Liver (tissue), 8 donors: ENCODE measurements at regions not wholly inside any gene's neighbourhood (a gene's known extent, or its start where the extent isn't known, plus 50 kb on each side); places are given as distances from the start of the nearest gene placed in this dataset.

Experiments used
- DNase-seq: peaks from one replicate; pipeline ENCODE4 v3.0.0-alpha.2; 2017; ENCODE audit warnings: low spot score
- H3K27ac ChIP-seq, 2 donors: one replicate each; pipeline ENCODE4 v1.7.0; 2013; ENCODE audit warnings: inconsistent platforms in 2 of 2, low read length in 2 of 2, control low read depth in 1 of 2, low read depth in 1 of 2, mild to moderate bottlenecking in 1 of 2
- H3K27me3 ChIP-seq, 4 donors: one replicate each; pipeline versions ENCODE4 v1.6.1 to v1.7.0; 2013; ENCODE audit warnings: low read length in 3 of 4, inconsistent platforms in 1 of 4, mild to moderate bottlenecking in 1 of 4, moderate library complexity in 1 of 4; ENCODE audit not compliant: control insufficient read depth in 4 of 4, insufficient read depth in 4 of 4
- H3K36me3 ChIP-seq, 4 donors: one replicate each; pipeline versions ENCODE4 v1.6.1 to v1.7.0; 2013; ENCODE audit warnings: low read length in 3 of 4, mild to moderate bottlenecking in 3 of 4, low read depth in 1 of 4, moderate library complexity in 1 of 4; ENCODE audit not compliant: control insufficient read depth in 4 of 4, insufficient read depth in 3 of 4
- H3K4me1 ChIP-seq, 4 donors: one replicate each; pipeline versions ENCODE4 v1.6.1 to v1.7.0; 2013; ENCODE audit warnings: low read length in 3 of 4, mild to moderate bottlenecking in 3 of 4, moderate library complexity in 1 of 4; ENCODE audit not compliant: control insufficient read depth in 4 of 4, insufficient read depth in 4 of 4
- H3K4me3 ChIP-seq, 3 donors: one replicate each; pipeline versions ENCODE4 v1.6.1 to v1.7.0; 2013; ENCODE audit warnings: low read length in 3 of 3, control low read depth in 1 of 3, low read depth in 1 of 3, mild to moderate bottlenecking in 1 of 3
- H3K9ac ChIP-seq, 2 donors: one replicate each; pipeline ENCODE4 v1.7.0; 2013; ENCODE audit warnings: low read length in 2 of 2, mild to moderate bottlenecking in 2 of 2, moderate library complexity in 2 of 2, control low read depth in 1 of 2, low read depth in 1 of 2
- H3K9me3 ChIP-seq, 4 donors: one replicate each; pipeline versions ENCODE4 v1.6.1 to v1.7.0; 2013; ENCODE audit warnings: low read length in 3 of 4; ENCODE audit not compliant: control insufficient read depth in 4 of 4
- ATF3 ChIP-seq: IDR thresholded peaks from 2 replicates; pipeline ENCODE4 v1.6.1; 2016; ENCODE audit warnings: antibody characterized with exemption
- CTCF ChIP-seq: fragments of 150-350 bp; IDR thresholded peaks from 2 replicates; pipeline ENCODE4 v1.5.1; 2017; ENCODE audit warnings: improper control_type of control experiment, low read depth, low read length; ENCODE audit not compliant: missing input control
- EGR1 ChIP-seq, 2 donors: IDR thresholded peaks; 2 replicates each; pipeline ENCODE4 v1.6.1; 2016 to 2018; ENCODE audit warnings: antibody characterized with exemption in 2 of 2, low read depth in 2 of 2
- FOXA1 ChIP-seq: IDR thresholded peaks from 2 replicates; pipeline ENCODE4 v1.6.1; 2016; ENCODE audit warnings: antibody characterized with exemption
- FOXA2 ChIP-seq: IDR thresholded peaks from 2 replicates; pipeline ENCODE4 v1.6.1; 2016; ENCODE audit warnings: antibody characterized with exemption
- GABPA ChIP-seq, 2 donors: IDR thresholded peaks in 1 of 2; conservative IDR thresholded peaks in 1 of 2; 2 replicates each; pipeline ENCODE4 v1.6.1; 2016; ENCODE audit warnings: antibody characterized with exemption in 2 of 2, mild to moderate bottlenecking in 1 of 2, moderate library complexity in 1 of 2
- HNF4A ChIP-seq, 2 donors: conservative IDR thresholded peaks; 2 replicates each; pipeline ENCODE4 v1.6.1; 2016; ENCODE audit warnings: antibody characterized with exemption in 2 of 2, mild to moderate bottlenecking in 2 of 2
- HNF4G ChIP-seq: IDR thresholded peaks from 2 replicates; pipeline ENCODE4 v1.6.1; 2016; ENCODE audit warnings: antibody characterized with exemption
- JUND ChIP-seq, 2 donors: IDR thresholded peaks; 2 replicates each; pipeline ENCODE4 v1.6.1; 2016; ENCODE audit warnings: antibody characterized with exemption in 2 of 2
- NR2F2 ChIP-seq: IDR thresholded peaks from 2 replicates; pipeline ENCODE4 v1.6.1; 2016; ENCODE audit warnings: antibody characterized with exemption
- RAD21 ChIP-seq, 2 donors: IDR thresholded peaks; 2 replicates each; pipeline ENCODE4 v1.6.1; 2016; ENCODE audit warnings: antibody characterized with exemption in 2 of 2, mild to moderate bottlenecking in 2 of 2
- RXRA ChIP-seq, 2 donors: IDR thresholded peaks; 2 replicates each; pipeline ENCODE4 v1.6.1; 2017 to 2018; ENCODE audit warnings: antibody characterized with exemption in 2 of 2, mild to moderate bottlenecking in 1 of 2
- SP1 ChIP-seq: IDR thresholded peaks from 2 replicates; pipeline ENCODE4 v1.6.1; 2018; ENCODE audit warnings: antibody characterized with exemption, mild to moderate bottlenecking
- TAF1 ChIP-seq: conservative IDR thresholded peaks from 2 replicates; pipeline ENCODE4 v1.6.1; 2016; ENCODE audit warnings: antibody characterized with exemption, mild to moderate bottlenecking
- YY1 ChIP-seq: IDR thresholded peaks from 2 replicates; pipeline ENCODE4 v1.6.1; 2016; ENCODE audit warnings: antibody characterized with exemption, mild to moderate bottlenecking
- ZBTB33 ChIP-seq: IDR thresholded peaks from 2 replicates; pipeline ENCODE4 v1.6.1; 2016; ENCODE audit warnings: antibody characterized with exemption
- WGBS: extraction: QIAGEN DNeasy Blood & Tissue Kit; methylation state at CpG from one replicate; pipeline ENCODE4 v1.1.7; 2013; 5-methylcytosine and 5-hydroxymethylcytosine counted together
- TF ChIP-seq, protein P1 (sequence below): IDR thresholded peaks from 2 replicates; pipeline ENCODE4 v1.6.1; 2016; ENCODE audit warnings: antibody characterized with exemption, mild to moderate bottlenecking
- TF ChIP-seq, protein P2 (sequence below): IDR thresholded peaks from 2 replicates; pipeline ENCODE4 v1.6.1; 2016; ENCODE audit warnings: antibody characterized with exemption
- donor health status: healthy.
- donor health status: healthy.
- donor health status: healthy.
- donor health status: healthy.
- donor health status: healthy.

DNA sequence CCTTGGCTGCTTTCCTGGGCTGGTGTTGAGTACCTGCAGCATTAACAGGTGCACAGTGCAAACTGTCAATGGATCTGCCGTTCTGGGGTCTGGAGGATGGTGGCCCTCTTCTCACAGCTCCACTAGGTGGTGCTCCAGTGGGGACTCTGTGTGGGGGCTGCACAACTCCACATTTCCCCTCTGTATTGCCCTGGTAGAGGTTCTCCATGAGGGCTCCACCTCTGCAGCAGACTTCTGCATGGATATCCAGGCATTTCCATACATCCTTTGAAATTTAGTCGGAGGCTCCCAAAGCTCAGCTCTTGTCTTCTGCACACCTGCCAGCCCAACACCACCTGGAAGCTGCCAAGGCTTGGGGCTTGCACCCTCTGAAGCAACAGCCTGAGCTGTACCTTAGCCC is 198.6 kb downstream of the GXYLT1 start:
- 93% methylated on average over 2 of the region's 2 CpGs for WGBS
- TF ChIP-seq FOXA1 (no peak), ATF3 (no peak), GABPA (IDR thresholded peaks at IDR 0.05 in 1 of 2, conservative IDR thresholded peaks at IDR 0.05 in 1 of 2) (no peak), SP1 (no peak), EGR1 (IDR thresholded peaks at IDR 0.05; ENCODE audit: low read depth in 2 of 2) (no peak), CTCF (no peak), NR2F2 (no peak), RAD21 (IDR thresholded peaks at IDR 0.05) (no peak), FOXA2 (no peak), JUND (IDR thresholded peaks at IDR 0.05) (no peak), RXRA (IDR thresholded peaks at IDR 0.05) (no peak), HNF4A (conservative IDR thresholded peaks at IDR 0.05) (no peak), HNF4G (no peak), TAF1 (no peak), YY1 (no peak)
- TF ChIP-seq, protein P1, sequence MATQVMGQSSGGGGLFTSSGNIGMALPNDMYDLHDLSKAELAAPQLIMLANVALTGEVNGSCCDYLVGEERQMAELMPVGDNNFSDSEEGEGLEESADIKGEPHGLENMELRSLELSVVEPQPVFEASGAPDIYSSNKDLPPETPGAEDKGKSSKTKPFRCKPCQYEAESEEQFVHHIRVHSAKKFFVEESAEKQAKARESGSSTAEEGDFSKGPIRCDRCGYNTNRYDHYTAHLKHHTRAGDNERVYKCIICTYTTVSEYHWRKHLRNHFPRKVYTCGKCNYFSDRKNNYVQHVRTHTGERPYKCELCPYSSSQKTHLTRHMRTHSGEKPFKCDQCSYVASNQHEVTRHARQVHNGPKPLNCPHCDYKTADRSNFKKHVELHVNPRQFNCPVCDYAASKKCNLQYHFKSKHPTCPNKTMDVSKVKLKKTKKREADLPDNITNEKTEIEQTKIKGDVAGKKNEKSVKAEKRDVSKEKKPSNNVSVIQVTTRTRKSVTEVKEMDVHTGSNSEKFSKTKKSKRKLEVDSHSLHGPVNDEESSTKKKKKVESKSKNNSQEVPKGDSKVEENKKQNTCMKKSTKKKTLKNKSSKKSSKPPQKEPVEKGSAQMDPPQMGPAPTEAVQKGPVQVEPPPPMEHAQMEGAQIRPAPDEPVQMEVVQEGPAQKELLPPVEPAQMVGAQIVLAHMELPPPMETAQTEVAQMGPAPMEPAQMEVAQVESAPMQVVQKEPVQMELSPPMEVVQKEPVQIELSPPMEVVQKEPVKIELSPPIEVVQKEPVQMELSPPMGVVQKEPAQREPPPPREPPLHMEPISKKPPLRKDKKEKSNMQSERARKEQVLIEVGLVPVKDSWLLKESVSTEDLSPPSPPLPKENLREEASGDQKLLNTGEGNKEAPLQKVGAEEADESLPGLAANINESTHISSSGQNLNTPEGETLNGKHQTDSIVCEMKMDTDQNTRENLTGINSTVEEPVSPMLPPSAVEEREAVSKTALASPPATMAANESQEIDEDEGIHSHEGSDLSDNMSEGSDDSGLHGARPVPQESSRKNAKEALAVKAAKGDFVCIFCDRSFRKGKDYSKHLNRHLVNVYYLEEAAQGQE: no peak
- H3K27ac ChIP-seq: no peak overlapping the region
- H3K9ac ChIP-seq: no peak overlapping the region
- no peaks in the 10 kb centered on the region for H3K4me1 ChIP-seq
- no peaks in the 10 kb centered on the region for H3K36me3 ChIP-seq
- H3K9me3 ChIP-seq: peaks cover 4 to 11% (median 5%) of the 10 kb centered on the region in 4 donors
- H3K27me3 ChIP-seq: no peaks in the 10 kb centered on the region
- no peak overlapping the region for H3K4me3 ChIP-seq
- no peak for DNase-seq

GRCh38 chr12:41944216-41944615 is 200.5 kb downstream of the GXYLT1 start:
- Histone ChIP-seq H3K27ac (no peak overlapping the region), H3K9me3 (peaks cover 4 to 11% (median 5%) of the 10 kb centered on the region in 4 donors), H3K36me3 (no peaks in the 10 kb centered on the region), H3K27me3 (no peaks in the 10 kb centered on the region), H3K9ac (no peak overlapping the region), H3K4me3 (no peak overlapping the region), H3K4me1 (no peaks in the 10 kb centered on the region)
- no peak for DNase-seq
- 82% methylated on average over 2 of the region's 2 CpGs for WGBS
- no peak for TF ChIP-seq NR2F2
- TF ChIP-seq RAD21 (IDR thresholded peaks at IDR 0.05): no peak
- TF ChIP-seq HNF4A (conservative IDR thresholded peaks at IDR 0.05): no peak
- no peak for TF ChIP-seq FOXA2
- no peak for TF ChIP-seq ATF3
- no peak for TF ChIP-seq ZBTB33
- no peak for TF ChIP-seq EGR1 (IDR thresholded peaks at IDR 0.05; ENCODE audit: low read depth in 2 of 2)
- no peak for TF ChIP-seq RXRA (IDR thresholded peaks at IDR 0.05)
- no peak for TF ChIP-seq GABPA (IDR thresholded peaks at IDR 0.05 in 1 of 2, conservative IDR thresholded peaks at IDR 0.05 in 1 of 2)
- no peak for TF ChIP-seq TAF1
- TF ChIP-seq CTCF: no peak
- no peak for TF ChIP-seq YY1
- no peak for TF ChIP-seq SP1
- no peak for TF ChIP-seq FOXA1
- TF ChIP-seq, protein P2, sequence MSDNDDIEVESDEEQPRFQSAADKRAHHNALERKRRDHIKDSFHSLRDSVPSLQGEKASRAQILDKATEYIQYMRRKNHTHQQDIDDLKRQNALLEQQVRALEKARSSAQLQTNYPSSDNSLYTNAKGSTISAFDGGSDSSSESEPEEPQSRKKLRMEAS: no peak
- no peak for TF ChIP-seq JUND (IDR thresholded peaks at IDR 0.05)
